Caco-2 (cell line): ENCODE measurements at regions not wholly inside any gene's neighbourhood (a gene's known extent, or its start where the extent isn't known, plus 50 kb on each side); places are given as distances from the start of the nearest gene placed in this dataset.

Source experiments
- BruUV-seq: library from RNA; stranded (reverse); fragments of 400-500 nt; replicated peaks from 2 replicates; lab custom pipeline; 2021; lab: Mats Ljungman, UMichigan
- CTCF ChIA-PET: fragments of 300-600 bp; sonication (Branson Sonifier 250); formaldehyde crosslinking; loops from one replicate; lab custom pipeline; 2022; ENCODE audit warnings: antibody characterized with exemption; lab: Charles Lee
- POLR2A ChIA-PET: fragments of 300-600 bp; sonication (Branson Sonifier 250); formaldehyde crosslinking; loops from one replicate; lab custom pipeline; 2022; ENCODE audit warnings: antibody characterized with exemption; lab: Charles Lee
- DNase-seq, 2 experiments: peaks; one replicate each; pipeline versions ENCODE4 v3.0.0 to v3.0.0-alpha.2; 2020 to 2022
- H3K27me3 ChIP-seq: replicated peaks from 2 replicates; pipeline ENCODE4 v1.6.0; 2011; ENCODE audit warnings: low read length; ENCODE audit not compliant: control insufficient read depth, insufficient read depth
- H3K36me3 ChIP-seq: 2 replicates; pipeline ENCODE4 v1.5.1; 2011; ENCODE audit warnings: low read length; ENCODE audit not compliant: control insufficient read depth, insufficient read depth
- H3K4me1 ChIP-seq: fragments of 250-450 bp; sonication (Bioruptor Pico); 2 replicates; pipeline ENCODE4 v1.5.1; 2020; ENCODE audit warnings: mild to moderate bottlenecking
- H3K4me3 ChIP-seq: 2 replicates; pipeline ENCODE4 v1.5.1; 2011; ENCODE audit warnings: low read depth, mild to moderate bottlenecking, control low read depth, low read length
- H3K9me3 ChIP-seq: fragments of 250-450 bp; sonication (Bioruptor Pico); 2 replicates; pipeline ENCODE4 v1.5.1; 2020; ENCODE audit warnings: mild to moderate bottlenecking, moderate library complexity
- H3K27ac Mint-ChIP-seq: one replicate; pipeline ENCODE4 v1.8.0; 2022; ENCODE audit warnings: mixed read lengths; ENCODE audit not compliant: unreplicated experiment
- H3K27me3 Mint-ChIP-seq: one replicate; pipeline ENCODE4 v1.8.0; 2022; ENCODE audit warnings: mixed read lengths; ENCODE audit not compliant: insufficient read depth, unreplicated experiment
- H3K36me3 Mint-ChIP-seq: one replicate; pipeline ENCODE4 v1.8.0; 2022; ENCODE audit warnings: mild to moderate bottlenecking, mixed read lengths; ENCODE audit not compliant: insufficient read depth, unreplicated experiment
- H3K4me1 Mint-ChIP-seq: one replicate; pipeline ENCODE4 v1.8.0; 2022; ENCODE audit warnings: low read depth, mixed read lengths; ENCODE audit not compliant: unreplicated experiment
- H3K4me3 Mint-ChIP-seq: one replicate; pipeline ENCODE4 v1.8.0; 2022; ENCODE audit warnings: mild to moderate bottlenecking, moderate library complexity, mixed read lengths; ENCODE audit not compliant: unreplicated experiment
- H3K9me3 Mint-ChIP-seq: one replicate; pipeline ENCODE4 v1.8.0; 2022; ENCODE audit warnings: mixed read lengths; ENCODE audit not compliant: unreplicated experiment
- CTCF ChIP-seq, 2 experiments: fragments of 200-600 bp in 1 of 2; IDR thresholded peaks; 1 replicate in 1 of 2; 2 replicates in 1 of 2; pipeline versions ENCODE4 v1.5.1 to v1.8.0; 2011 to 2022; ENCODE audit warnings: antibody characterized with exemption in 1 of 2, control low read depth in 1 of 2, inconsistent platforms in 1 of 2, low read depth in 1 of 2, low read length in 1 of 2, mild to moderate bottlenecking in 1 of 2, moderate library complexity in 1 of 2; ENCODE audit not compliant: insufficient read depth in 1 of 2, severe bottlenecking in 1 of 2, unreplicated experiment in 1 of 2
- intact Hi-C: fragments of 100-400 bp; cut with micrococcal nuclease; formaldehyde crosslinking; loops from one replicate; pipeline ENCODE4 v1.10.0; 2022; ENCODE audit not compliant: unreplicated experiment

- DNase-seq = no peak
- Mint-ChIP-seq H3K36me3 (no peaks in the 10 kb centered on the region), H3K4me1 (no peaks in the 10 kb centered on the region), H3K4me3 (no peak overlapping the region), H3K27me3 (peaks cover 9% of the 10 kb centered on the region), H3K27ac (no peak overlapping the region), H3K9me3 (no peaks in the 10 kb centered on the region)
- CTCF ChIA-PET = no interaction called here
- H3K4me1 ChIP-seq = no peaks in the 10 kb centered on the region
- H3K36me3 ChIP-seq = no peaks in the 10 kb centered on the region
- no peak for TF ChIP-seq CTCF (IDR thresholded peaks at IDR 0.05; ENCODE audit: insufficient read depth in 1 of 2, low read depth in 1 of 2, low read length in 1 of 2, severe bottlenecking in 1 of 2, unreplicated experiment in 1 of 2)
- no peaks in the 10 kb centered on the region; the same call in 1 of the 2 replicates for H3K27me3 ChIP-seq
- no peak overlapping the region for H3K4me3 ChIP-seq
- no TSS peak for BruUV-seq
- intact Hi-C loops = loop anchor here (5.0 kb wide), 1 partner anchor 365 kb away; no protein-coding TSS in a partner anchor
- peaks cover 4% of the 10 kb centered on the region; the same call in 1 of the 2 replicates for H3K9me3 ChIP-seq
- POLR2A ChIA-PET = no interaction called here
Observed at GRCh38 chr11:122022646-122023045, 93.4 kb downstream of the BLID start.

- Histone ChIP-seq H3K4me1 (no peaks in the 10 kb centered on the region), H3K9me3 (peaks cover 4% of the 10 kb centered on the region; the same call in 1 of the 2 replicates), H3K4me3 (no peak overlapping the region), H3K36me3 (no peaks in the 10 kb centered on the region), H3K27me3 (no peaks in the 10 kb centered on the region; the same call in 1 of the 2 replicates)
- ChIA-PET CTCF (no interaction called here), POLR2A (no interaction called here)
- peak in 1 of 2 experiments; percentile 22 for DNase-seq
- no peak overlapping the region for H3K27ac Mint-ChIP-seq
- no peak overlapping the region for H3K4me3 Mint-ChIP-seq
- no peaks in the 10 kb centered on the region for H3K9me3 Mint-ChIP-seq
- H3K36me3 Mint-ChIP-seq = no peaks in the 10 kb centered on the region
- intact Hi-C loops = loop anchor here (1.0 to 5.0 kb wide), 3 partner anchors 182 to 484 kb away; no protein-coding TSS in a partner anchor
- peaks cover 3% of the 10 kb centered on the region for H3K27me3 Mint-ChIP-seq
- no peaks in the 10 kb centered on the region for H3K4me1 Mint-ChIP-seq
- TF ChIP-seq CTCF (IDR thresholded peaks at IDR 0.05; ENCODE audit: insufficient read depth in 1 of 2, low read depth in 1 of 2, low read length in 1 of 2, severe bottlenecking in 1 of 2, unreplicated experiment in 1 of 2) = peak; percentile 58 to 60
- no TSS peak for BruUV-seq
Observed at GRCh38 chr11:122020902-122021301, 95.1 kb downstream of the BLID start.

- H3K36me3 Mint-ChIP-seq = no peaks in the 10 kb centered on the region
- no peaks in the 10 kb centered on the region for H3K4me1 Mint-ChIP-seq
- DNase-seq = no peak
- Histone ChIP-seq H3K36me3 (no peaks in the 10 kb centered on the region), H3K27me3 (no peaks in the 10 kb centered on the region; the same call in 1 of the 2 replicates), H3K9me3 (peaks cover 4% of the 10 kb centered on the region; the same call in 1 of the 2 replicates), H3K4me1 (no peaks in the 10 kb centered on the region), H3K4me3 (no peak overlapping the region)
- H3K27ac Mint-ChIP-seq = no peak overlapping the region
- no peaks in the 10 kb centered on the region for H3K9me3 Mint-ChIP-seq
- POLR2A ChIA-PET = no interaction called here
- CTCF ChIA-PET = no interaction called here
- H3K27me3 Mint-ChIP-seq = peaks cover 3% of the 10 kb centered on the region
- H3K4me3 Mint-ChIP-seq = no peak overlapping the region
- TF ChIP-seq CTCF (IDR thresholded peaks at IDR 0.05; ENCODE audit: insufficient read depth in 1 of 2, low read depth in 1 of 2, low read length in 1 of 2, severe bottlenecking in 1 of 2, unreplicated experiment in 1 of 2) = no peak
- BruUV-seq = no TSS peak
- intact Hi-C loops = loop anchor here (5.0 kb wide), 1 partner anchor 363 kb away; no protein-coding TSS in a partner anchor
Observed at GRCh38 chr11:122019908-122020694, 95.9 kb downstream of the BLID start.
